ENCODE measurements at regions not wholly inside any gene's neighbourhood (a gene's known extent, or its start where the extent isn't known, plus 50 kb on each side); places are given as distances from the start of the nearest gene placed in this dataset.
A peak's percentile ranks its signal among the peaks of the same experiment; 100 is the strongest.

GRCh38 chr14:38108681-38109080, 99.0 kb upstream of the SSTR1 start:
- Histone ChIP-seq H3K4me3 (no peak overlapping the region), H3K36me3 (ENCODE audit: low read depth) (no peaks in the 10 kb centered on the region), H3K9me3 (no peaks in the 10 kb centered on the region), H3K4me1 (ENCODE audit: low read depth) (no peaks in the 10 kb centered on the region)
- no peak for DNase-seq
- no peak for TF ChIP-seq CTCF (IDR thresholded peaks at IDR 0.05)
- intact Hi-C loops (cut with DNase I, micrococcal nuclease): no loop called here
- ATAC-seq: peak; percentile 31

GRCh38 chr14:38110258-38110657, 97.4 kb upstream of the SSTR1 start:
- intact Hi-C loops (cut with DNase I, micrococcal nuclease): no loop called here
- H3K9me3 ChIP-seq: no peaks in the 10 kb centered on the region

GRCh38 chr14:38111046-38111445, 96.7 kb upstream of the SSTR1 start:
- intact Hi-C loops (cut with DNase I, micrococcal nuclease): no loop called here
- Histone ChIP-seq H3K9me3 (no peaks in the 10 kb centered on the region), H3K4me3 (no peak overlapping the region), H3K4me1 (ENCODE audit: low read depth) (no peaks in the 10 kb centered on the region), H3K36me3 (ENCODE audit: low read depth) (no peaks in the 10 kb centered on the region)
- no peak for TF ChIP-seq CTCF (IDR thresholded peaks at IDR 0.05)
- DNase-seq (no peak), ATAC-seq (no peak)

More at GRCh38 chr14:38110258-38110657, 97.4 kb upstream of the SSTR1 start:
- Histone ChIP-seq H3K4me3 (no peak overlapping the region), H3K4me1 (ENCODE audit: low read depth) (no peaks in the 10 kb centered on the region), H3K36me3 (ENCODE audit: low read depth) (no peaks in the 10 kb centered on the region)
- TF ChIP-seq CTCF (IDR thresholded peaks at IDR 0.05): no peak
- no peak for DNase-seq
- ATAC-seq: no peak

GRCh38 chr14:38113546-38113945, 94.2 kb upstream of the SSTR1 start:
- intact Hi-C loops (cut with DNase I, micrococcal nuclease): no loop called here
- Histone ChIP-seq H3K4me3 (no peak overlapping the region), H3K9me3 (no peaks in the 10 kb centered on the region), H3K4me1 (ENCODE audit: low read depth) (no peaks in the 10 kb centered on the region), H3K36me3 (ENCODE audit: low read depth) (no peaks in the 10 kb centered on the region)
- TF ChIP-seq CTCF (IDR thresholded peaks at IDR 0.05): no peak
- DNase-seq (no peak), ATAC-seq (no peak)

GRCh38 chr14:38116895-38117294, 90.8 kb upstream of the SSTR1 start:
- DNase-seq (no peak), ATAC-seq (no peak)
- Histone ChIP-seq H3K9me3 (no peaks in the 10 kb centered on the region), H3K4me3 (no peak overlapping the region), H3K4me1 (ENCODE audit: low read depth) (no peaks in the 10 kb centered on the region), H3K36me3 (ENCODE audit: low read depth) (no peaks in the 10 kb centered on the region)
- no peak for TF ChIP-seq CTCF (IDR thresholded peaks at IDR 0.05)
- intact Hi-C loops (cut with DNase I, micrococcal nuclease): no loop called here

GRCh38 chr14:38120109-38120508, 87.6 kb upstream of the SSTR1 start:
- TF ChIP-seq CTCF (IDR thresholded peaks at IDR 0.05): no peak
- H3K9me3 ChIP-seq: no peaks in the 10 kb centered on the region
- no peaks in the 10 kb centered on the region for H3K36me3 ChIP-seq (ENCODE audit: low read depth)
- intact Hi-C loops (cut with DNase I, micrococcal nuclease): no loop called here
- ATAC-seq (no peak), DNase-seq (no peak)
- no peaks in the 10 kb centered on the region for H3K4me1 ChIP-seq (ENCODE audit: low read depth)
- no peak overlapping the region for H3K4me3 ChIP-seq
